Caco-2 (cell line): ENCODE measurements at regions not wholly inside any gene's neighbourhood (a gene's known extent, or its start where the extent isn't known, plus 50 kb on each side); places are given as distances from the start of the nearest gene placed in this dataset.

Experiments
- BruUV-seq: library from RNA; stranded (reverse); fragments of 400-500 nt; replicated peaks from 2 replicates; lab custom pipeline; 2021; lab: Mats Ljungman, UMichigan
- CTCF ChIA-PET: fragments of 300-600 bp; sonication (Branson Sonifier 250); formaldehyde crosslinking; loops from one replicate; lab custom pipeline; 2022; ENCODE audit warnings: antibody characterized with exemption; lab: Charles Lee
- POLR2A ChIA-PET: fragments of 300-600 bp; sonication (Branson Sonifier 250); formaldehyde crosslinking; loops from one replicate; lab custom pipeline; 2022; ENCODE audit warnings: antibody characterized with exemption; lab: Charles Lee
- DNase-seq, 2 experiments: peaks; one replicate each; pipeline versions ENCODE4 v3.0.0 to v3.0.0-alpha.2; 2020 to 2022
- H3K27me3 ChIP-seq: replicated peaks from 2 replicates; pipeline ENCODE4 v1.6.0; 2011; ENCODE audit warnings: low read length; ENCODE audit not compliant: control insufficient read depth, insufficient read depth
- H3K36me3 ChIP-seq: 2 replicates; pipeline ENCODE4 v1.5.1; 2011; ENCODE audit warnings: low read length; ENCODE audit not compliant: control insufficient read depth, insufficient read depth
- H3K4me1 ChIP-seq: fragments of 250-450 bp; sonication (Bioruptor Pico); 2 replicates; pipeline ENCODE4 v1.5.1; 2020; ENCODE audit warnings: mild to moderate bottlenecking
- H3K4me3 ChIP-seq: 2 replicates; pipeline ENCODE4 v1.5.1; 2011; ENCODE audit warnings: low read depth, mild to moderate bottlenecking, control low read depth, low read length
- H3K9me3 ChIP-seq: fragments of 250-450 bp; sonication (Bioruptor Pico); 2 replicates; pipeline ENCODE4 v1.5.1; 2020; ENCODE audit warnings: mild to moderate bottlenecking, moderate library complexity
- H3K27ac Mint-ChIP-seq: one replicate; pipeline ENCODE4 v1.8.0; 2022; ENCODE audit warnings: mixed read lengths; ENCODE audit not compliant: unreplicated experiment
- H3K27me3 Mint-ChIP-seq: one replicate; pipeline ENCODE4 v1.8.0; 2022; ENCODE audit warnings: mixed read lengths; ENCODE audit not compliant: insufficient read depth, unreplicated experiment
- H3K36me3 Mint-ChIP-seq: one replicate; pipeline ENCODE4 v1.8.0; 2022; ENCODE audit warnings: mild to moderate bottlenecking, mixed read lengths; ENCODE audit not compliant: insufficient read depth, unreplicated experiment
- H3K4me1 Mint-ChIP-seq: one replicate; pipeline ENCODE4 v1.8.0; 2022; ENCODE audit warnings: low read depth, mixed read lengths; ENCODE audit not compliant: unreplicated experiment
- H3K4me3 Mint-ChIP-seq: one replicate; pipeline ENCODE4 v1.8.0; 2022; ENCODE audit warnings: mild to moderate bottlenecking, moderate library complexity, mixed read lengths; ENCODE audit not compliant: unreplicated experiment
- H3K9me3 Mint-ChIP-seq: one replicate; pipeline ENCODE4 v1.8.0; 2022; ENCODE audit warnings: mixed read lengths; ENCODE audit not compliant: unreplicated experiment
- CTCF ChIP-seq, 2 experiments: fragments of 200-600 bp in 1 of 2; IDR thresholded peaks; 1 replicate in 1 of 2; 2 replicates in 1 of 2; pipeline versions ENCODE4 v1.5.1 to v1.8.0; 2011 to 2022; ENCODE audit warnings: antibody characterized with exemption in 1 of 2, control low read depth in 1 of 2, inconsistent platforms in 1 of 2, low read depth in 1 of 2, low read length in 1 of 2, mild to moderate bottlenecking in 1 of 2, moderate library complexity in 1 of 2; ENCODE audit not compliant: insufficient read depth in 1 of 2, severe bottlenecking in 1 of 2, unreplicated experiment in 1 of 2
- intact Hi-C: fragments of 100-400 bp; cut with micrococcal nuclease; formaldehyde crosslinking; loops from one replicate; pipeline ENCODE4 v1.10.0; 2022; ENCODE audit not compliant: unreplicated experiment

GRCh38 chr17:77849239-77849638 lies 109.3 kb upstream of the TNRC6C start:
- Mint-ChIP-seq H3K27me3 (no peaks in the 10 kb centered on the region), H3K4me3 (no peak overlapping the region), H3K4me1 (no peaks in the 10 kb centered on the region), H3K9me3 (no peaks in the 10 kb centered on the region), H3K36me3 (no peaks in the 10 kb centered on the region), H3K27ac (no peak overlapping the region)
- peaks cover 5% of the 10 kb centered on the region for H3K9me3 ChIP-seq
- H3K4me1 ChIP-seq: no peaks in the 10 kb centered on the region
- no peak overlapping the region for H3K4me3 ChIP-seq
- POLR2A ChIA-PET: no interaction called here
- CTCF ChIA-PET: interaction anchor here (1.5 kb wide), 1 partner anchor 15 kb away, joined by 3 read pairs; no protein-coding TSS in a partner anchor
- TF ChIP-seq CTCF (IDR thresholded peaks at IDR 0.05; ENCODE audit: insufficient read depth in 1 of 2, low read depth in 1 of 2, low read length in 1 of 2, severe bottlenecking in 1 of 2, unreplicated experiment in 1 of 2): no peak
- intact Hi-C loops: no loop called here
- H3K27me3 ChIP-seq: no peaks in the 10 kb centered on the region
- no peaks in the 10 kb centered on the region for H3K36me3 ChIP-seq
- no peak for DNase-seq
- no TSS peak for BruUV-seq

- ChIA-PET POLR2A (no interaction called here), CTCF (no interaction called here)
- H3K27ac Mint-ChIP-seq: no peak overlapping the region
- H3K4me3 ChIP-seq: no peak overlapping the region
- H3K36me3 Mint-ChIP-seq: no peaks in the 10 kb centered on the region
- H3K9me3 Mint-ChIP-seq: no peaks in the 10 kb centered on the region
- TF ChIP-seq CTCF (IDR thresholded peaks at IDR 0.05; ENCODE audit: insufficient read depth in 1 of 2, low read depth in 1 of 2, low read length in 1 of 2, severe bottlenecking in 1 of 2, unreplicated experiment in 1 of 2): no peak
- H3K4me1 ChIP-seq: no peaks in the 10 kb centered on the region
- no peaks in the 10 kb centered on the region for H3K4me1 Mint-ChIP-seq
- H3K9me3 ChIP-seq: peaks cover 5% of the 10 kb centered on the region
- BruUV-seq: no TSS peak
- intact Hi-C loops: no loop called here
- no peaks in the 10 kb centered on the region for H3K27me3 Mint-ChIP-seq
- H3K36me3 ChIP-seq: no peaks in the 10 kb centered on the region
- no peak overlapping the region for H3K4me3 Mint-ChIP-seq
- H3K27me3 ChIP-seq: no peaks in the 10 kb centered on the region
- no peak for DNase-seq
Observed at GRCh38 chr17:77851921-77852320, 106.6 kb upstream of the TNRC6C start.

- ChIA-PET CTCF (no interaction called here), POLR2A (no interaction called here)
- H3K4me1 ChIP-seq: peaks cover 5% of the 10 kb centered on the region; the same call in 1 of the 2 replicates
- no TSS peak for BruUV-seq
- no peak overlapping the region for H3K4me3 ChIP-seq
- no peak for DNase-seq
- Mint-ChIP-seq H3K9me3 (no peaks in the 10 kb centered on the region), H3K27ac (no peak overlapping the region), H3K27me3 (no peaks in the 10 kb centered on the region), H3K4me1 (no peaks in the 10 kb centered on the region), H3K4me3 (no peak overlapping the region), H3K36me3 (no peaks in the 10 kb centered on the region)
- peaks cover 5% of the 10 kb centered on the region for H3K9me3 ChIP-seq
- H3K36me3 ChIP-seq: no peaks in the 10 kb centered on the region
- no peak for TF ChIP-seq CTCF (IDR thresholded peaks at IDR 0.05; ENCODE audit: insufficient read depth in 1 of 2, low read depth in 1 of 2, low read length in 1 of 2, severe bottlenecking in 1 of 2, unreplicated experiment in 1 of 2)
- no peaks in the 10 kb centered on the region for H3K27me3 ChIP-seq
- intact Hi-C loops: no loop called here
Observed at GRCh38 chr17:77852731-77853130, 105.8 kb upstream of the TNRC6C start.
